ENCODE measurements at regions not wholly inside any gene's neighbourhood (a gene's known extent, or its start where the extent isn't known, plus 50 kb on each side); places are given as distances from the start of the nearest gene placed in this dataset.

GRCh38 chr10:117899181-117899683, 147.5 kb downstream of the RAB11FIP2 start:
- H2AFZ ChIP-seq (ENCODE audit: low read depth, low read length, poor library complexity, severe bottlenecking), result no peak overlapping the region
- DNase-seq (ENCODE audit: low read depth, low spot score) (no peak), ATAC-seq (no peak)
- intact Hi-C loops (cut with micrococcal nuclease), result no loop called here
- H3K9ac ChIP-seq (ENCODE audit: low read length), result no peak overlapping the region
- TF ChIP-seq FOSL1 (IDR thresholded peaks at IDR 0.05; ENCODE audit: low read depth) (no peak), ATF3 (IDR thresholded peaks at IDR 0.05) (no peak), JUND (IDR thresholded peaks at IDR 0.05) (no peak), TCF7L2 (IDR thresholded peaks at IDR 0.05; ENCODE audit: borderline replicate concordance, extremely low read depth, insufficient read depth, insufficient read length) (no peak), ZBTB33 (IDR thresholded peaks at IDR 0.05; ENCODE audit: extremely low read depth, insufficient replicate concordance, low read length) (no peak), ELF1 (IDR thresholded peaks at IDR 0.05; ENCODE audit: borderline replicate concordance, low read depth) (no peak), SP1 (IDR thresholded peaks at IDR 0.05; ENCODE audit: low read depth) (no peak), EGR1 (IDR thresholded peaks at IDR 0.05; ENCODE audit: low read depth) (no peak), RAD21 (IDR thresholded peaks at IDR 0.05; ENCODE audit: low read depth) (no peak), MAX (IDR thresholded peaks at IDR 0.05) (no peak), YY1 (IDR thresholded peaks at IDR 0.05; ENCODE audit: extremely low read depth, insufficient replicate concordance, low read depth, low read length) (no peak)
- no peaks in the 10 kb centered on the region for H4K20me1 ChIP-seq (ENCODE audit: insufficient read depth)
- ChIA-PET POLR2A (interaction anchor here (0.7 kb wide), 3 partner anchors 26 to 290 kb away, joined by 3 to 6 read pairs (median 3); no protein-coding TSS in a partner anchor), RAD21 (ENCODE audit: low non-redundant PET in 1 of 2, low total read pairs in 2 of 2, uncharacterized antibody in 2 of 2, unreplicated experiment in 2 of 2) (no interaction called here), CTCF (interaction anchor here (0.7 kb wide), 1 partner anchor 345 kb away, joined by 3 read pairs; no protein-coding TSS in a partner anchor)
- H3K27me3 ChIP-seq (ENCODE audit: insufficient read depth, low read length), result peaks cover 54% of the 10 kb centered on the region
- H3K4me1 ChIP-seq (ENCODE audit: control insufficient read depth in 1 of 2, insufficient read depth in 2 of 2, low read length in 2 of 2), result no peaks in the 10 kb centered on the region
- H3K4me3 ChIP-seq (replicated peaks in 1 of 2; ENCODE audit: low read depth in 1 of 2, low read length in 2 of 2), result no peak overlapping the region
- no peaks in the 10 kb centered on the region; the same call in 1 of the 2 replicates for H3K9me2 ChIP-seq (ENCODE audit: insufficient read depth)
- H3K79me2 ChIP-seq (ENCODE audit: insufficient read depth, low read length), result no peaks in the 10 kb centered on the region
- BruUV-seq (replicated peaks), result no TSS peak
- no peaks in the 10 kb centered on the region for H3K9me3 ChIP-seq (ENCODE audit: control insufficient read depth in 1 of 2, insufficient read depth in 1 of 2, low read depth in 1 of 2, low read length in 2 of 2)
- no peaks in the 10 kb centered on the region for H3K36me3 ChIP-seq (ENCODE audit: control insufficient read depth in 1 of 2, insufficient read depth in 2 of 2, low read length in 2 of 2)
- no peak overlapping the region for H3K4me2 ChIP-seq (ENCODE audit: low read length)
- no peak overlapping the region for H3K27ac ChIP-seq (ENCODE audit: low read depth, low read length)
